NAMALWA (cell line): ENCODE measurements at regions not wholly inside any gene's neighbourhood (a gene's known extent, or its start where the extent isn't known, plus 50 kb on each side); places are given as distances from the start of the nearest gene placed in this dataset.
A peak's percentile ranks its signal among the peaks of the same experiment; 100 is the strongest.

Source experiments
- DNase-seq: peaks from one replicate; pipeline ENCODE4 v3.0.0-alpha.2; 2015; ENCODE audit warnings: low spot score

- DNase-seq = no peak
These were observed 293.8 kb upstream of the FBXL7 start for GRCh38 chr5:15206133-15206532.

- no peak for DNase-seq
These were observed 296.6 kb upstream of the FBXL7 start for GRCh38 chr5:15203376-15203775.

GRCh38 chr5:15191012-15191411 lies 309.0 kb upstream of the FBXL7 start:
- DNase-seq = no peak

- no peak for DNase-seq
These were observed 311.9 kb upstream of the ANKH start for GRCh38 chr5:15183520-15183919.

- no peak for DNase-seq
These were observed 298.6 kb upstream of the ANKH start for GRCh38 chr5:15170173-15170572.

GRCh38 chr5:15168358-15168757 lies 296.8 kb upstream of the ANKH start:
- DNase-seq = no peak

- no peak for DNase-seq
These were observed 288.5 kb upstream of the ANKH start for GRCh38 chr5:15160091-15160490.

GRCh38 chr5:15159606-15160005 lies 288.0 kb upstream of the ANKH start:
- DNase-seq = no peak

GRCh38 chr5:15142458-15142857 lies 270.9 kb upstream of the ANKH start:
- no peak for DNase-seq

GRCh38 chr5:15137414-15137813 lies 265.8 kb upstream of the ANKH start:
- DNase-seq = no peak

GRCh38 chr5:15135661-15136060 lies 264.1 kb upstream of the ANKH start:
- DNase-seq = no peak

- no peak for DNase-seq
These were observed 261.9 kb upstream of the ANKH start for GRCh38 chr5:15133456-15133965.

GRCh38 chr5:15132816-15133405 lies 261.3 kb upstream of the ANKH start:
- DNase-seq = no peak

GRCh38 chr5:15131909-15132308 lies 260.3 kb upstream of the ANKH start:
- no peak for DNase-seq

- no peak for DNase-seq
These were observed 253.4 kb upstream of the ANKH start for GRCh38 chr5:15124871-15125568.

- no peak for DNase-seq
These were observed 252.9 kb upstream of the ANKH start for GRCh38 chr5:15124461-15124860.

GRCh38 chr5:15117688-15118087 lies 246.1 kb upstream of the ANKH start:
- no peak for DNase-seq

- DNase-seq = no peak
These were observed 245.4 kb upstream of the ANKH start for GRCh38 chr5:15116996-15117395.

- DNase-seq = no peak
These were observed 235.1 kb upstream of the ANKH start for GRCh38 chr5:15106530-15107283.

- DNase-seq = peak; percentile 74
These were observed 234.3 kb upstream of the ANKH start for GRCh38 chr5:15105799-15106393.

- no peak for DNase-seq
These were observed 232.3 kb upstream of the ANKH start for GRCh38 chr5:15103864-15104263.

GRCh38 chr5:15103130-15103529 lies 231.6 kb upstream of the ANKH start:
- DNase-seq = no peak

GRCh38 chr5:15097552-15097951 lies 226.0 kb upstream of the ANKH start:
- no peak for DNase-seq
